ENCODE measurements at regions not wholly inside any gene's neighbourhood (a gene's known extent, or its start where the extent isn't known, plus 50 kb on each side); places are given as distances from the start of the nearest gene placed in this dataset.

GRCh38 chr5:158007336-158007735 lies 148.4 kb upstream of the CLINT1 start:
- no peak overlapping the region for H3K4me3 ChIP-seq (ENCODE audit: low read depth, low read length)
- TF ChIP-seq CTCF (conservative IDR thresholded peaks at IDR 0.05; ENCODE audit: low read depth, low read length) = no peak
- DNase-seq (ENCODE audit: low read depth) = no peak

- no peak for DNase-seq (ENCODE audit: low read depth)
- no peak overlapping the region for H3K4me3 ChIP-seq (ENCODE audit: low read depth, low read length)
- no peak for TF ChIP-seq CTCF (conservative IDR thresholded peaks at IDR 0.05; ENCODE audit: low read depth, low read length)
Observed at GRCh38 chr5:157999696-158000095, 140.8 kb upstream of the CLINT1 start.

- no peak for DNase-seq (ENCODE audit: low read depth)
- no peak overlapping the region for H3K4me3 ChIP-seq (ENCODE audit: low read depth, low read length)
- no peak for TF ChIP-seq CTCF (conservative IDR thresholded peaks at IDR 0.05; ENCODE audit: low read depth, low read length)
Observed at GRCh38 chr5:157997991-157998504, 139.1 kb upstream of the CLINT1 start.

GRCh38 chr5:157994906-157995519 lies 136.1 kb upstream of the CLINT1 start:
- peak; percentile 83 for TF ChIP-seq CTCF (conservative IDR thresholded peaks at IDR 0.05; ENCODE audit: low read depth, low read length)
- no peak overlapping the region for H3K4me3 ChIP-seq (ENCODE audit: low read depth, low read length)
- no peak for DNase-seq (ENCODE audit: low read depth)

GRCh38 chr5:157993986-157994691 lies 135.2 kb upstream of the CLINT1 start:
- no peak for TF ChIP-seq CTCF (conservative IDR thresholded peaks at IDR 0.05; ENCODE audit: low read depth, low read length)
- no peak for DNase-seq (ENCODE audit: low read depth)

GRCh38 chr5:157993201-157993600 lies 134.3 kb upstream of the CLINT1 start:
- no peak overlapping the region for H3K4me3 ChIP-seq (ENCODE audit: low read depth, low read length)
- TF ChIP-seq CTCF (conservative IDR thresholded peaks at IDR 0.05; ENCODE audit: low read depth, low read length) = no peak
- no peak for DNase-seq (ENCODE audit: low read depth)

More at GRCh38 chr5:157993986-157994691, 135.2 kb upstream of the CLINT1 start:
- H3K4me3 ChIP-seq (ENCODE audit: low read depth, low read length) = no peak overlapping the region
